ENCODE measurements at regions not wholly inside any gene's neighbourhood (a gene's known extent, or its start where the extent isn't known, plus 50 kb on each side); places are given as distances from the start of the nearest gene placed in this dataset.

DNA sequence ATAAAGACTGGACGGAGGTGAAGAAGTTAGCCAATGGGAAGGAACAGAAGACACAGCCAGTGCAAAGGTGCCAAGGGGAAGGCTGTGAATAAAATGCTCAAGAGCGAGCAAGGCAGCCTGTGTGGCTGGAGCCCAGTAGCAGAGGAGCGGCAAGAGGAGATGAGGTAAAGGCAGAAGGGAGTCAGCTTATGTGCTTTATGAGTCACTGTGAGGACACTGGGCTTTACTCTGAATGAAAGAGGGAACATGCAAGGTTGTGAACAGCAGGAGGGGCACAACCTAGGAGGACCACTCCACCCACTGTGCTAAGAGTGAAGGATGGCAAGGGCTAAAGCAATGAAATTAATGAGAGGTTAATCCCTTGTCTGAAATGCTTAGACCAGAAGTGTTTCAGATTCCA, 129.0 kb upstream of the ODAD2 start:
- no peak for DNase-seq (ENCODE audit: extremely low read depth, low read depth)
- H3K4me3 ChIP-seq (replicated peaks; ENCODE audit: low read depth, low read length), result no peak overlapping the region
- TF ChIP-seq CTCF (IDR thresholded peaks at IDR 0.05; ENCODE audit: low read depth, low read length, missing control alignments), result no peak

DNA sequence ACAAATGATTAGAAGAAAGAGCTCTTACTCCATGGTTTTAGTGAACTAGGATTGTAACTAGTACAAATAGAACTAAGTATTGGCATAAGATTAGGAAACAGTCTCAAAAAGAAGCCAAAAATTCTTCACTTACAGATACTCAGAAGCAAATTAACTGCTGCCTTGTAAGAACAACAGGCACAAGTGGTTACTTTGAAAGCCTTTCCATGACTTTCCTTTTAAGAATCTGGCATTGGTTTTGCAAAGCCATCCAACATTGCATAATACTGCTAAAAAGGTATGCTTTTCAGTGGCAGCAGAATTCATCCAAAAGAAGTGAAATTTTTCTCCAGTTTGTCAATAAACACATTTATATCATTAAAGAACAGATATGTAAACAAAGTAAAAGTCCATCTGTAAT, 126.8 kb upstream of the ODAD2 start:
- H3K4me3 ChIP-seq (replicated peaks; ENCODE audit: low read depth, low read length), result no peak overlapping the region
- TF ChIP-seq CTCF (IDR thresholded peaks at IDR 0.05; ENCODE audit: low read depth, low read length, missing control alignments), result no peak
- no peak for DNase-seq (ENCODE audit: extremely low read depth, low read depth)

DNA sequence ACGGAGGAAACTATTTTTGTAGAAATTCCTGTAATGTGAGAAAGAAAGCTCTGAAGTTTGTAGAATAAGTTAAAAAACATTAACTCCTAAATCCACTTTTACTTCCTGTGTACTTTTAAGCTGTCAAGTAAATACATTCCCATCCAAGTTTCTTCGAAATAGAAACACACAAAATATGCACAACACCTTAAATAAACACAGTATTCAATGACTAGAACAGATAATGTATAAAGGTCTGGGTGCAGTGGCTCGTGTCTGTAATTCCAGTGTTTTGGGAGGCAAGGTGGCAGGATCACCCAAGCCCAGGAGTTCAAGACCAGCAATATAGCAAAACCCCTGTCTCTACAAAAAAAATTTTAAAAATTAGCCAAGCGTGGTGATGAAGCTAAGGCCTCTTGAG, 121.9 kb upstream of the ODAD2 start:
- no peak for DNase-seq (ENCODE audit: extremely low read depth, low read depth)
- no peak overlapping the region for H3K4me3 ChIP-seq (replicated peaks; ENCODE audit: low read depth, low read length)
- no peak for TF ChIP-seq CTCF (IDR thresholded peaks at IDR 0.05; ENCODE audit: low read depth, low read length, missing control alignments)

DNA sequence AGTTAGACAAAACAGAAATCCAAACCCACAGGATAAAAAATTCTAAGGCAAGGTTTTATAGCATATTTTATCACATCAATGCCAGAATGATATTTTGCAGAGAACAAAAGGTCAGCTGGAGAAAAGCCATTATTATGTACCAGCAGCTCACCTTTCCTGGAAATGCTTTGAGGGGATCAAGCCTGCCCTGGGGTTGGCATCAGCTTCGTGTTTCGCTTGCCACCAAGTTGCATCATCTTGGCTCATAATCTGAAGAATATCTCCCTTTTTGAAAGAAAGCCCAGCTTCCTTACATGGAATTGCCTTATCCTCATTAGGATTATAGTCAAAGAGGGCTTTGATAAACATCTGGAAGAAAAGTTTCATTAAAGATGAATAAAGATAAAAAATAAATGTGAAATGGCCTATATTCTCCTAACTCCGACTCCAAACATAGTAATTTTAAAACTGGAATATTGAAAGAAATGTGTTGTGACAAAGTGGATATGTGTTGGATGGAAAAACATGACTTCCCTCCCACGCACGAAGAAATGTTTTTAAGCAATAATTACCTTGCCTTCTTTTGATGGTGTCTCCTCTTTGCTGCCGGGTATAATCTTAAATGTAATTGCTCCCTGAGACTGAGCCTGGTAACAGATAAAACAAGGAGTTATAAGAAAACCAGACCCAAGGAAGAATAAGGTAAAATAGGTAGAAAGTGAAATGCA, 121.3 kb upstream of the ODAD2 start:
- DNase-seq (ENCODE audit: extremely low read depth, low read depth), result no peak
- no peak overlapping the region for H3K4me3 ChIP-seq (replicated peaks; ENCODE audit: low read depth, low read length)
- no peak for TF ChIP-seq CTCF (IDR thresholded peaks at IDR 0.05; ENCODE audit: low read depth, low read length, missing control alignments)

DNA sequence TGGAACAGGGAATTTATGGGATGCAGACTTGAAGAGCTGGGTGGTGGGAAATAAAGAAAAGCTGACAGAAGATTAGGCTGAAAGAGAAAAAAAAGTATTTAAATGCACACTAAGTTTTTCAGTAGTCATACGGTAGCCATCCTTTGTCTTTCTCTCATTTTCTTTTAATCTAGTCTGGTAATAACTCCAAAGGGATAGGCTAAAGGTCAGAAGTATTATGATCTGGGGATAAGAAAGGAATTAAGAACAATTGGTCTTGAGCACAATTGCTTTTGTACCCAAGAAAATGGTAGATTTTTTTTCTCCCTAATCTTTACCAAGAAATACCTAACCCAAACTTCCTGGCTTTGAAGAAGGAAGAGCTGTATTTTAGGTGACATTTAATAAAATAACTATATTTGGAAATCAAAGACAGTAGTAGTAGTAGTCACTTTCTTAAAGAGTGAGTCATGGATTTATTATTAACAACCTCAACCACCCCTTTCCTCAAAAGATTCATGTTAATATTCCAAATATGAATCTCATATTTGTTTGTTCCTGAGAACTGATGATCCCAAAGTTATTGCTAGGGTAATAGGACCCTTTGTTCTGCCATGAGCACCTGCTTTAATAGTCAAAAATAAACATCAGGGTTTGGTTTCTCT, 120.2 kb upstream of the ODAD2 start:
- no peak overlapping the region for H3K4me3 ChIP-seq (replicated peaks; ENCODE audit: low read depth, low read length)
- no peak for DNase-seq (ENCODE audit: extremely low read depth, low read depth)
- TF ChIP-seq CTCF (IDR thresholded peaks at IDR 0.05; ENCODE audit: low read depth, low read length, missing control alignments), result no peak

DNA sequence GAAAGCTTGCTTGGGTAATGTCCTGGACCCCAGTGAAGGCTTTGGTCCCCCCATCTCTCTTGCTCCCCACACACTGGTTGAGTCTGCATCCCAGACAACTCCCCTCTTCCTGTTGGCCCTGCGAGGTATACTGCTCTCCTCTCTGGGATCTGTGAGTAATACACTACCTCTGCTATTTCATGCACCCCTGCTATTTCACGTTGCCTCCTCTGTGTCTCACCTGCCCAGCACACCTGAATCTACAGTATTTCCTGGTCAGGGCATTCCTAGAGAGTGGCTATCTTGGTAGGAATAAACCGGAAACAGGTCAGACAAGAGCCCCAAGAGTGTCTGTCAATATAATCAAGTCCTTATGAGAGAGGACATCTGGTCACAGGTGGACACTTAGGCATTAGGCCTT, 114.3 kb upstream of the ODAD2 start:
- DNase-seq (ENCODE audit: extremely low read depth, low read depth), result no peak
- H3K4me3 ChIP-seq (replicated peaks; ENCODE audit: low read depth, low read length), result no peak overlapping the region
- no peak for TF ChIP-seq CTCF (IDR thresholded peaks at IDR 0.05; ENCODE audit: low read depth, low read length, missing control alignments)

All from HFF-Myc (cell line).